ENCODE measurements at regions not wholly inside any gene's neighbourhood (a gene's known extent, or its start where the extent isn't known, plus 50 kb on each side); places are given as distances from the start of the nearest gene placed in this dataset.

- TF ChIP-seq CTCF (IDR thresholded peaks at IDR 0.05 in 2 of 3, conservative IDR thresholded peaks at IDR 0.05 in 1 of 3; ENCODE audit: control insufficient read depth in 2 of 3, extremely low read depth in 1 of 3, insufficient read depth in 1 of 3, low read depth in 3 of 3, low read length in 3 of 3) (no peak), USF2 (IDR thresholded peaks at IDR 0.05; ENCODE audit: borderline replicate concordance, low read depth, low read length) (no peak), YY1 (IDR thresholded peaks at IDR 0.05; ENCODE audit: low read depth, low read length) (no peak), SMC3 (IDR thresholded peaks at IDR 0.05; ENCODE audit: borderline replicate concordance, low read length) (no peak)
Measured at GRCh38 chr5:164934561-164934960, 1429.1 kb downstream of the MAT2B start (continued).

- ATAC-seq (no peak), FAIRE-seq (no peak), DNase-seq (ENCODE audit: low read depth, low spot score) (no peak)
- no TSS peak for BruUV-seq (replicated peaks)
- H3K36me3 ChIP-seq (ENCODE audit: control insufficient read depth in 2 of 2, insufficient read depth in 2 of 2, low read length in 1 of 2) = no peaks in the 10 kb centered on the region
- no peak overlapping the region for H3K27ac ChIP-seq (ENCODE audit: control insufficient read depth, insufficient read depth)
- H3K9ac ChIP-seq (ENCODE audit: control insufficient read depth, insufficient read depth, low read length) = no peak overlapping the region
- H3K79me2 ChIP-seq (ENCODE audit: control insufficient read depth, insufficient read depth, low read length) = no peaks in the 10 kb centered on the region
- no peak overlapping the region for H3K4me3 ChIP-seq
- no peaks in the 10 kb centered on the region for H4K20me1 ChIP-seq (ENCODE audit: control insufficient read depth, insufficient read depth)
- H2AFZ ChIP-seq (ENCODE audit: control insufficient read depth, low read depth, low read length) = no peak overlapping the region
- no peak for TF ChIP-seq SIX5 (IDR thresholded peaks at IDR 0.05; ENCODE audit: low read depth, low read length, severe bottlenecking)
- ChIA-PET CTCF (interaction anchor here (0.7 kb wide), 1 partner anchor 10 kb away, joined by 3 read pairs; no protein-coding TSS in a partner anchor), RAD21 (ENCODE audit: unreplicated experiment) (interaction anchor here (0.7 kb wide), 1 partner anchor 15 kb away, joined by 3 read pairs; no protein-coding TSS in a partner anchor), SMC1A (ENCODE audit: uncharacterized antibody, unreplicated experiment) (interaction anchor here (1.3 kb wide), 1 partner anchor 14 kb away, joined by 5 read pairs; no protein-coding TSS in a partner anchor), POLR2A (interaction anchor here (0.6 kb wide), 2 partner anchors 41 to 713 kb away, joined by 3 to 4 read pairs; no protein-coding TSS in a partner anchor)
- no peaks in the 10 kb centered on the region for H3K9me3 ChIP-seq (replicated peaks; ENCODE audit: control insufficient read depth, insufficient read depth, low read length)
- 7% methylated on average over 4 of the region's 4 CpGs for WGBS (ENCODE audit: insufficient coverage, insufficient replicate concordance, low lambda C conversion rate, missing lambda C conversion rate)
- H3K4me2 ChIP-seq (ENCODE audit: control insufficient read depth, insufficient read depth) = no peak overlapping the region
- in situ Hi-C loops (cut with MboI) (no loop called here), intact Hi-C loops (cut with micrococcal nuclease; ENCODE audit: unreplicated experiment) (no loop called here)
- H3K4me1 ChIP-seq (ENCODE audit: control insufficient read depth, insufficient read depth, low read length) = no peaks in the 10 kb centered on the region
- no peaks in the 10 kb centered on the region for H3K27me3 ChIP-seq (replicated peaks in 1 of 2; ENCODE audit: control insufficient read depth in 2 of 2, insufficient read depth in 2 of 2, low read length in 1 of 2)
Measured at GRCh38 chr5:164941132-164941531, 1435.7 kb downstream of the MAT2B start.

Data from GM12878 (cell line).